Upper lobe of left lung (tissue), 6 donors: ENCODE measurements at regions not wholly inside any gene's neighbourhood (a gene's known extent, or its start where the extent isn't known, plus 50 kb on each side); places are given as distances from the start of the nearest gene placed in this dataset.
A peak's percentile ranks its signal among the peaks of the same experiment; 100 is the strongest.

Source experiments
- ATAC-seq, 2 donors: fragments of 200-7000 bp; cut with Tn5 transposase; one replicate each; pipeline ENCODE4 v1.9.1; 2022; ENCODE audit warnings: mild to moderate bottlenecking in 2 of 2, moderate library complexity in 2 of 2; ENCODE audit not compliant: low FRiP score in 2 of 2
- DNase-seq, 2 donors: peaks; one replicate each; pipeline ENCODE4 v3.0.0-alpha.2; 2019 to 2020
- H3K27ac ChIP-seq, 4 donors: fragments of 200-600 bp; sonication (generic); one replicate each; pipeline ENCODE4 v1.5.1; 2016 to 2019
- H3K27me3 ChIP-seq, 4 donors: fragments of 200-600 bp; sonication (generic); one replicate each; pipeline ENCODE4 v1.5.1; 2017 to 2019
- H3K36me3 ChIP-seq, 4 donors: fragments of 200-600 bp; sonication (generic); one replicate each; pipeline ENCODE4 v1.5.1; 2016 to 2019
- H3K4me1 ChIP-seq, 4 donors: fragments of 200-600 bp; sonication (generic); one replicate each; pipeline ENCODE4 v1.5.1; 2018 to 2019
- H3K4me3 ChIP-seq, 4 donors: fragments of 200-600 bp; sonication (generic); one replicate each; pipeline ENCODE4 v1.5.1; 2017 to 2019; ENCODE audit warnings: mild to moderate bottlenecking in 2 of 4, moderate library complexity in 1 of 4
- H3K9me3 ChIP-seq, 4 donors: fragments of 200-600 bp; sonication (generic); one replicate each; pipeline ENCODE4 v1.5.1; 2018 to 2019
- EP300 ChIP-seq, 4 donors: sonication (generic); formaldehyde crosslinking; IDR thresholded peaks; one replicate each; pipeline ENCODE4 v1.5.1; 2017; ENCODE audit warnings: antibody characterized with exemption in 4 of 4, control low read depth in 2 of 4
- POLR2A ChIP-seq, 4 donors: fragments of 450-650 bp; IDR thresholded peaks; one replicate each; pipeline ENCODE4 v1.5.1; 2016 to 2017; ENCODE audit warnings: antibody characterized with exemption in 4 of 4, mild to moderate bottlenecking in 2 of 4
- POLR2AphosphoS5 ChIP-seq, 2 donors: sonication (generic); formaldehyde crosslinking; IDR thresholded peaks; one replicate each; pipeline ENCODE4 v1.5.1; 2017; ENCODE audit warnings: antibody characterized with exemption in 2 of 2
- WGBS, 2 donors: methylation state at CpG; one replicate each; pipeline ENCODE4 v1.1.5; 2017 to 2018; 5-methylcytosine and 5-hydroxymethylcytosine counted together
- TF ChIP-seq, protein P1 (sequence below), 6 experiments: fragments of 450-650 bp in 4 of 6; fragments of 200-600 bp in 2 of 6; sonication (generic) in 2 of 6; IDR thresholded peaks; one replicate each; pipeline ENCODE4 v1.5.1; 2016 to 2019; ENCODE audit warnings: antibody characterized with exemption in 6 of 6
- donor health status: DM: no; HTN: no; CAD: no; lungs with moderate emphysema.
- donor health status: DM: no; HTN: yes; CAD: no; lungs with severe emphysema.

DNA sequence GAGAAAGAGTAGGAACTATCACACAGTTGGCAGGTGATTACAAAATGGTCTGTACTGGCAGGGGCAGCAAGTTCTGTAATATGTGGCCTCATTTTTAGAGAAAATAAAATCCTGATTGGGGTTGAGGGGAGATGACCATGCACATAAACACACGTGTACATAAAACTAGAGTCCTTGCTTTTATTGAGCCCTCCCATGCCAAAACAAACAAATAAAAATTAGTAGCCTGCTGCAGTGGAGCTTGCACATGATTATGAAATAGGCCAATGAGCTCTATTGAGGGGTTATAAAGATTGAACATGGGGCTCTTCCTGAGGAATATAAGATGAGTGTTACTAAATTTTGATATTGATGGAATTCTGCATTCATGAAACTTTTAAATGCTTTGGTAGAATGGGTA lies 248.4 kb downstream of the ELAVL2 start:
- Histone ChIP-seq H3K27me3 (no peaks in the 10 kb centered on the region), H3K4me3 (no peak overlapping the region), H3K9me3 (no peaks in the 10 kb centered on the region), H3K27ac (no peak overlapping the region), H3K4me1 (no peaks in the 10 kb centered on the region), H3K36me3 (no peaks in the 10 kb centered on the region)
- no peak for ATAC-seq
- WGBS, 2 donors: 73 to 83% methylated on average over 1 of the region's 1 CpG
- no peak for DNase-seq
- no peak for TF ChIP-seq POLR2AphosphoS5 (IDR thresholded peaks at IDR 0.05)

DNA sequence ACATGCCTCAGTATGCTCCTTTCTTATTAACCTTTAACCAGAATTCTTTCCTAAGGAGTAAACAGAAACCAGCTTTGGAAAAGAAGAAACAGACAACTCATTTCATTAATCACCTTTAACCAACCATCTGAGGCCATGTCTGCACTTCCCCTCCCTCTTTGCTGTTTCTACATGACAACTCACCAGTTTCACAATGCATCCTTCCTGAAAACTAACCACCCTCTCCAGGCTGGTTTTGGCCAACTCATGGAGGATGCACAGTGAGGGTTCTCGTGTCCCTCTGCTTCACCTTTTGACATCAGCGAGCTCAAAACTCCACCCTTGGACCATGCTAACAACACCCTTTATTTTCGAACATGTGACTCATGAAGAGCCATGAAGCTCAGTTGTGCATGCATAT lies 244.1 kb downstream of the ELAVL2 start:
- Histone ChIP-seq H3K36me3 (no peaks in the 10 kb centered on the region), H3K9me3 (no peaks in the 10 kb centered on the region), H3K27ac (no peak overlapping the region), H3K4me3 (no peak overlapping the region), H3K4me1 (no peaks in the 10 kb centered on the region), H3K27me3 (no peaks in the 10 kb centered on the region)
- TF ChIP-seq, protein P1, sequence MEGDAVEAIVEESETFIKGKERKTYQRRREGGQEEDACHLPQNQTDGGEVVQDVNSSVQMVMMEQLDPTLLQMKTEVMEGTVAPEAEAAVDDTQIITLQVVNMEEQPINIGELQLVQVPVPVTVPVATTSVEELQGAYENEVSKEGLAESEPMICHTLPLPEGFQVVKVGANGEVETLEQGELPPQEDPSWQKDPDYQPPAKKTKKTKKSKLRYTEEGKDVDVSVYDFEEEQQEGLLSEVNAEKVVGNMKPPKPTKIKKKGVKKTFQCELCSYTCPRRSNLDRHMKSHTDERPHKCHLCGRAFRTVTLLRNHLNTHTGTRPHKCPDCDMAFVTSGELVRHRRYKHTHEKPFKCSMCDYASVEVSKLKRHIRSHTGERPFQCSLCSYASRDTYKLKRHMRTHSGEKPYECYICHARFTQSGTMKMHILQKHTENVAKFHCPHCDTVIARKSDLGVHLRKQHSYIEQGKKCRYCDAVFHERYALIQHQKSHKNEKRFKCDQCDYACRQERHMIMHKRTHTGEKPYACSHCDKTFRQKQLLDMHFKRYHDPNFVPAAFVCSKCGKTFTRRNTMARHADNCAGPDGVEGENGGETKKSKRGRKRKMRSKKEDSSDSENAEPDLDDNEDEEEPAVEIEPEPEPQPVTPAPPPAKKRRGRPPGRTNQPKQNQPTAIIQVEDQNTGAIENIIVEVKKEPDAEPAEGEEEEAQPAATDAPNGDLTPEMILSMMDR (IDR thresholded peaks at IDR 0.05): no peak
- TF ChIP-seq EP300 (IDR thresholded peaks at IDR 0.05) (no peak), POLR2AphosphoS5 (IDR thresholded peaks at IDR 0.05) (no peak), POLR2A (IDR thresholded peaks at IDR 0.05) (no peak)
- WGBS, 2 donors: 76% methylated on average over 3 of the region's 3 CpGs
- ATAC-seq (no peak), DNase-seq (no peak)

DNA sequence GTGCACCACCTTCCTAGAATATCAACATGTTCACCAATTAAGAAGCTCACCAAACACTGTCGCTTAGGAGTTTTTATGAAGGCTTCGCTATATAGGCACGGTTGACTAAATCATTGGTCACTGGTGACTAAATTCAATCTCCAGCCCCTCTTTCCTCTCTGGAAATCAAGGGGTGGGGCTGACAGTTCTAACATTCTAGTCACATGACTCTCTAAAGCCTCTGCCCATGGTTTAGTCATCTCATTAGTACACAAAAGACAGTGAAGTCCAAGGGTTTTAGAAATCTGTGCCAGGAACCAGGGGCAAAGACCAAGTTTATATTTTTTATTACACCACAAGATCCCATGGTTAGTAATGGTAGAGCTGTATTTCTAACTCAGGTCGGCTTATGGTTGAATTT lies 243.2 kb downstream of the ELAVL2 start:
- ATAC-seq: no peak
- DNase-seq: no peak
- Histone ChIP-seq H3K9me3 (no peaks in the 10 kb centered on the region), H3K27me3 (no peaks in the 10 kb centered on the region), H3K27ac (no peak overlapping the region), H3K4me3 (no peak overlapping the region), H3K4me1 (peaks cover 0 to 6% (median 0%) of the 10 kb centered on the region in 4 donors), H3K36me3 (no peaks in the 10 kb centered on the region)
- WGBS, 2 donors: 91 to 94% methylated on average over 4 of the region's 4 CpGs
- no peak for TF ChIP-seq EP300 (IDR thresholded peaks at IDR 0.05)
- no peak for TF ChIP-seq POLR2AphosphoS5 (IDR thresholded peaks at IDR 0.05)
- TF ChIP-seq, protein P1 (IDR thresholded peaks at IDR 0.05): no peak
- TF ChIP-seq POLR2A (IDR thresholded peaks at IDR 0.05): no peak

DNA sequence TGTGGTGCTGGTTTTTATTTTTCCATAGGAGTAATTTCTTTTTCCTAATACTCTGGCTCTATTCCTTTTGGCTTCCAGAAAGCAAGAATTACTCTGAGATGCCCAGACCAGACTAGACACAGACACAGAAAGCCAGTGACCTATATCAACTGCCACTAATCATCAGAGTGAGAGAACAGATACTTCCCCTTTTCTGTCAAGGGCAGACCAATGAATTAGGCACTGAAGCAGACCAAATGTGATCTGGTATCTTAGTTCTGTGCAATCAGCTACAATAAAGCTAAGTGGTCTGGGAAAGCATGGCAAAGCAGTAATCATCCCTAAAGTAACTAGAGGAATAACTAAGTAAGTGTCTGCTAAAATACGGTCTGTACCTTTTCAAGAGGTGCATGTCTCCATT lies 239.1 kb downstream of the ELAVL2 start:
- ATAC-seq (no peak), DNase-seq (no peak)
- TF ChIP-seq, protein P1 (IDR thresholded peaks at IDR 0.05): no peak
- TF ChIP-seq POLR2AphosphoS5 (IDR thresholded peaks at IDR 0.05): no peak
- no peak for TF ChIP-seq POLR2A (IDR thresholded peaks at IDR 0.05)
- TF ChIP-seq EP300 (IDR thresholded peaks at IDR 0.05): no peak
- Histone ChIP-seq H3K36me3 (no peaks in the 10 kb centered on the region), H3K27ac (no peak overlapping the region), H3K9me3 (no peaks in the 10 kb centered on the region), H3K27me3 (no peaks in the 10 kb centered on the region), H3K4me3 (no peak overlapping the region), H3K4me1 (peaks cover 0 to 12% (median 0%) of the 10 kb centered on the region in 4 donors)
- 56 to 78% methylated on average over 1 of the region's 1 CpG for WGBS, 2 donors

DNA sequence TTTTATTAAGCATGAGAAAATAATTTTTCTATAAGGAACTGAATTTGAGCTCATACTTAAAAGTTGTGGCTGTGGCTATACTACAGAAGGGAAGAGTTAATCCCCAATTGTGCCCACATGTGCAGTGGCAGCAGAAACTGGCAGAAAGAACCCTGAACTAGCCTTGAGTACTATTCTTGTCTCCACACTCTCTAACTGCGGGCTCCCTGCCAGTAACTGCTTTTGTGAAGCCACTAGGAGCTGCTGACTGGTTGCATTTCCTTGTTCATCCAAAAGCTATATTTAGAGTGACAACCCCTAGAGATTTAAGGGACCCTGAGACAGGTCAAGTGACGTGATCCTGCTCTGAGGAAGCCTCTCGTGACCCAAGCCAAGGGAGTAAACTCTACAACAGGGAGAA lies 238.6 kb downstream of the ELAVL2 start:
- ATAC-seq (peak in 1 of 2 donors; percentile 17), DNase-seq (peak in 1 of 2 donors; percentile 81)
- Histone ChIP-seq H3K9me3 (no peaks in the 10 kb centered on the region), H3K4me3 (no peak overlapping the region), H3K27ac (no peak overlapping the region), H3K27me3 (no peaks in the 10 kb centered on the region), H3K36me3 (no peaks in the 10 kb centered on the region), H3K4me1 (peaks cover 0 to 12% (median 0%) of the 10 kb centered on the region in 4 donors)
- WGBS, 2 donors: 26 to 40% methylated on average over 3 of the region's 3 CpGs
- TF ChIP-seq POLR2A (IDR thresholded peaks at IDR 0.05) (no peak), POLR2AphosphoS5 (IDR thresholded peaks at IDR 0.05) (no peak), EP300 (IDR thresholded peaks at IDR 0.05) (no peak)
- TF ChIP-seq, protein P1 (IDR thresholded peaks at IDR 0.05): no peak
